IPS DF 4.7 (cell line): ENCODE measurements at regions not wholly inside any gene's neighbourhood (a gene's known extent, or its start where the extent isn't known, plus 50 kb on each side); places are given as distances from the start of the nearest gene placed in this dataset.
"Not testable (repeated sequence)": the region's sequence is repeated elsewhere in the genome, so short reads cannot be mapped to it uniquely, and the experiment has no call there.

ENCODE experiments used
- DNase-seq: peaks from one replicate; pipeline ENCODE4 v3.0.0-alpha.2; 2013; ENCODE audit warnings: low spot score; ENCODE audit errors: extremely low read depth

- no peak for DNase-seq
Measured at GRCh38 chr11:98289617-98290263, 731.0 kb upstream of the CNTN5 start.

- DNase-seq = no peak
Measured at GRCh38 chr11:98296091-98296880, 724.5 kb upstream of the CNTN5 start.

GRCh38 chr11:98300719-98301118 is 720.0 kb upstream of the CNTN5 start:
- no peak for DNase-seq

- no peak for DNase-seq
Measured at GRCh38 chr11:98307827-98308491, 712.8 kb upstream of the CNTN5 start.

- not testable (repeated sequence) for DNase-seq
Measured at GRCh38 chr11:98330306-98330705, 690.4 kb upstream of the CNTN5 start.

GRCh38 chr11:98358551-98358950 is 662.2 kb upstream of the CNTN5 start:
- DNase-seq = no peak

- no peak for DNase-seq
Measured at GRCh38 chr11:98365190-98365589, 655.6 kb upstream of the CNTN5 start.

GRCh38 chr11:98365941-98366340 is 654.8 kb upstream of the CNTN5 start:
- no peak for DNase-seq

GRCh38 chr11:98390391-98390790 is 630.4 kb upstream of the CNTN5 start:
- no peak for DNase-seq

GRCh38 chr11:98394500-98394899 is 626.2 kb upstream of the CNTN5 start:
- not testable (repeated sequence) for DNase-seq

- DNase-seq = no peak
Measured at GRCh38 chr11:98398508-98398907, 622.2 kb upstream of the CNTN5 start.

- DNase-seq = no peak
Measured at GRCh38 chr11:98409069-98409468, 611.7 kb upstream of the CNTN5 start.

- no peak for DNase-seq
Measured at GRCh38 chr11:98411777-98412176, 609.0 kb upstream of the CNTN5 start.

- DNase-seq = no peak
Measured at GRCh38 chr11:98417256-98417755, 603.4 kb upstream of the CNTN5 start.

- no peak for DNase-seq
Measured at GRCh38 chr11:98423933-98424332, 596.8 kb upstream of the CNTN5 start.

- not testable (repeated sequence) for DNase-seq
Measured at GRCh38 chr11:98424773-98425172, 596.0 kb upstream of the CNTN5 start.

GRCh38 chr11:98431463-98432359 is 589.0 kb upstream of the CNTN5 start:
- DNase-seq = no peak

GRCh38 chr11:98434296-98434695 is 586.5 kb upstream of the CNTN5 start:
- DNase-seq = no peak

- DNase-seq = no peak
Measured at GRCh38 chr11:98453378-98453777, 567.4 kb upstream of the CNTN5 start.

- DNase-seq = peak; percentile 25
Measured at GRCh38 chr11:98455500-98456307, 565.0 kb upstream of the CNTN5 start.
